ENCODE measurements at regions not wholly inside any gene's neighbourhood (a gene's known extent, or its start where the extent isn't known, plus 50 kb on each side); places are given as distances from the start of the nearest gene placed in this dataset.

- Histone ChIP-seq H3K27ac (no peak overlapping the region), H3K36me3 (no peaks in the 10 kb centered on the region), H3K4me3 (no peak overlapping the region), H3K4me1 (no peaks in the 10 kb centered on the region), H3K9me3 (no peaks in the 10 kb centered on the region), H3K27me3 (no peaks in the 10 kb centered on the region)
- intact Hi-C loops (cut with DNase I), result no loop called here
- TF ChIP-seq CTCF (IDR thresholded peaks at IDR 0.05), result no peak
- no peak for DNase-seq (ENCODE audit: low spot score in 2 of 2)
Observed at GRCh38 chr13:31528758-31529157, 210.6 kb upstream of the RXFP2 start.

- H3K27ac ChIP-seq, result no peak overlapping the region
Observed at GRCh38 chr13:31530922-31531321, 208.4 kb upstream of the RXFP2 start.

GRCh38 chr13:31537052-31537451, 202.3 kb upstream of the RXFP2 start:
- Histone ChIP-seq H3K27me3 (no peaks in the 10 kb centered on the region), H3K36me3 (no peaks in the 10 kb centered on the region), H3K4me3 (no peak overlapping the region), H3K9me3 (no peaks in the 10 kb centered on the region), H3K27ac (no peak overlapping the region), H3K4me1 (no peaks in the 10 kb centered on the region)
- intact Hi-C loops (cut with DNase I), result loop anchor here (5.0 kb wide), 1 partner anchor 205 kb away; no protein-coding TSS in a partner anchor
- DNase-seq (ENCODE audit: low spot score in 2 of 2), result no peak
- TF ChIP-seq CTCF (IDR thresholded peaks at IDR 0.05), result no peak

More at GRCh38 chr13:31530922-31531321, 208.4 kb upstream of the RXFP2 start:
- intact Hi-C loops (cut with DNase I), result no loop called here
- H3K36me3 ChIP-seq, result no peaks in the 10 kb centered on the region
- no peaks in the 10 kb centered on the region for H3K4me1 ChIP-seq
- TF ChIP-seq CTCF (IDR thresholded peaks at IDR 0.05), result no peak
- H3K4me3 ChIP-seq, result no peak overlapping the region
- DNase-seq (ENCODE audit: low spot score in 2 of 2), result no peak
- no peaks in the 10 kb centered on the region for H3K9me3 ChIP-seq
- H3K27me3 ChIP-seq, result no peaks in the 10 kb centered on the region

- H3K27ac ChIP-seq, result no peak overlapping the region
Observed at GRCh38 chr13:31538067-31539042, 201.0 kb upstream of the RXFP2 start.

GRCh38 chr13:31540281-31540680, 199.0 kb upstream of the RXFP2 start:
- Histone ChIP-seq H3K4me1 (no peaks in the 10 kb centered on the region), H3K27me3 (no peaks in the 10 kb centered on the region), H3K9me3 (no peaks in the 10 kb centered on the region), H3K27ac (no peak overlapping the region), H3K4me3 (no peak overlapping the region), H3K36me3 (no peaks in the 10 kb centered on the region)
- intact Hi-C loops (cut with DNase I), result no loop called here
- no peak for TF ChIP-seq CTCF (IDR thresholded peaks at IDR 0.05)
- no peak for DNase-seq (ENCODE audit: low spot score in 2 of 2)

More at GRCh38 chr13:31538067-31539042, 201.0 kb upstream of the RXFP2 start:
- no peak overlapping the region for H3K4me3 ChIP-seq
- intact Hi-C loops (cut with DNase I), result loop anchor here (2.0 to 5.0 kb wide), 2 partner anchors 204 to 258 kb away; no protein-coding TSS in a partner anchor
- no peaks in the 10 kb centered on the region for H3K9me3 ChIP-seq
- no peaks in the 10 kb centered on the region for H3K4me1 ChIP-seq
- H3K36me3 ChIP-seq, result no peaks in the 10 kb centered on the region
- H3K27me3 ChIP-seq, result no peaks in the 10 kb centered on the region
- DNase-seq (ENCODE audit: low spot score in 2 of 2), result no peak
- peak; percentile 15 to 42 (median 29) for TF ChIP-seq CTCF (IDR thresholded peaks at IDR 0.05)

All from ascending aorta (tissue), 2 donors.